HG03139 (cell line): ENCODE measurements at regions not wholly inside any gene's neighbourhood (a gene's known extent, or its start where the extent isn't known, plus 50 kb on each side); places are given as distances from the start of the nearest gene placed in this dataset.
"Not testable (repeated sequence)": the region's sequence is repeated elsewhere in the genome, so short reads cannot be mapped to it uniquely, and the experiment has no call there.

Source experiments
- ATAC-seq: cut with Tn5 transposase; IDR thresholded peaks from one replicate; pipeline ENCODE4 v1.9.1; 2021; ENCODE audit not compliant: unreplicated experiment

- no peak for ATAC-seq
Observed at GRCh38 chr2:76073992-76074604, 363.4 kb upstream of the GCFC2 start.

GRCh38 chr2:76050196-76050595 lies 339.5 kb upstream of the GCFC2 start:
- ATAC-seq, result no peak

GRCh38 chr2:76044701-76045100 lies 334.0 kb upstream of the GCFC2 start:
- ATAC-seq, result no peak

DNA sequence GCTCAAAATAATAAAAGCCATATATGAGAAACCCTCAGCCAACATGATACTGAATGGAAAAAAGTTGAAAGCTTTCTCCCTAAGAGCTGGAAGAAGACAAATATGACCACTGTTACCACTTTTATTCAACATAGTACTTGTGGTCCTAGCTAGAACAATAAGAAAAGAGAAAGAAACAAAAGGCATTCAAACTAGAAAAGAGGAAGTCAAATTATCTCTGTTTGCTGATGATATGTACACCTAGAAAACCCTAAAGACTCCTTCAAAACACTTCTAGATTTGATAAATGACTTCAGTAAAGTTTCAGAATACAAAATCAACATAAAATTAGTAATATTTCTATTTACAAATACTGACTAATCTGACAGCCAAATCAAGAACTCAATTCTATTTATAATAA lies 328.8 kb upstream of the GCFC2 start:
- ATAC-seq, result no peak

DNA sequence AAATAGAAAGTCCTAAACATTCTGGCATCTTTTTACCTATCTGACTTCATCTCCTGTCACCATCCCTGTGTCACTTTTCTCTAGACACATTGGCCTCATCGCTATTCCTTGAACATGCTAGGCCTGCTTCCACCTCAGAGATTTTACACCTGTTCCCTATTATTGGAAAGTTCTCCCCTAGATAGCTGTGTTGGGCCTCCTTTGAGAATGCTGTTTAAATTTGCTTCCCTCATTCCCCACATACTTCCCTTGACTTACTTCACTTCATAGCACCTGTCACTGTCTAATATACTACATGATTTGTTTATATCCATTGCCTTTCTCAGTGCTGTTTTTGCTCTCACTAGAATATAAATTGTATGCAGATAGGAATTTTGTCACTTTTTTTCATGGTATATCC lies 317.0 kb upstream of the GCFC2 start:
- ATAC-seq, result no peak

GRCh38 chr2:76019128-76019527 lies 308.4 kb upstream of the GCFC2 start:
- no peak for ATAC-seq

DNA sequence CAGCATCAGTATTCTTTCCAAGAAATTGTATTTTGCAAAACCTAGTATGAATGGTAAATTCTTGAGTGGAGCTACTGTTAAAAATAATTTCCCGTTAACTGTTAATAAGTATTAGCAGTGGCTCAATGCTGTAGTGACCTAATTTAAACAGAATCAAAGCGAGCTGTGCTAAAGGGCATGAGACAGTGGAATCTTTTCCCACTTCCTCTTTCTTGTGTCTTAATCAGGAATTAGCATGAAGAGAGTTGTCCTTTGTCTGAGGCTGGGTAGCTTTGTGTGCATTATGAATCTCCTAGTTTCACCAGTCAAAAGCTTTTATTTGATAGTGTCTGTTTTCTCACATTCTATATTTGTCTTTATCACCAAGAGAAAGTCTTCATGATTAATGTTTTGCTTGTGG lies 298.8 kb upstream of the GCFC2 start:
- ATAC-seq, result no peak

DNA sequence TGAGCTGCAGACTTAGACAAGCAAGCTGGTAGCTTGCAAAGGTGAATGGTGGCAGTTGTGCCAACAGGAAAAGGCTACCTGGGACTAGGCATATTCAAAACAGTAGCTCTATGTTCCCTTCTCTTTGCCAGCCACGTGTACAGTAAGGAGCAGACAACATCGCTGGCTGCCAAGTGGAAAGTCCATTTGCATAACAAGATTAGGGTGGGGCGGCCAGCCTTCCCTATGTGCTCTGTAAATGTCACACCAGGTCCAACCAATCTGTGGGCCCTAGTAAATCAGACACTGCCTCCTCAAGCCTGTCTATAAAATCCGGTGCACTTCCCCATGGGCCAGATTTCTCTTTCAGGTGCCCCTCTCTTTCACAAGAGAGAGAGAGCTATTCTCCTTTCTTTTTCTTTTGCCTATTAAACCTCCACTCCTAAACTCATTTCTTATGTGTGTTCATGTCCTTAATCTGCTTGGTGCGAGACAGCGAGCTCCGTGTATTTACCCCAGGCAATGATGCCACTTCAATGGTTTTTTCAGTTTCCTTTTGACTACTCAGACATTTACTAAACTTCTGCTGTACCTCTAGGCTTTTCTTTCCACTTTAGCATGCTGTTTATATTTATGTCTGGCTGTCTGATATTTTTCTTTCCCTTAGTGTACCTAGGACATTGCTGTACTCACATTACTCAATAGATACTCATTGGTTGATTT lies 297.4 kb upstream of the GCFC2 start:
- no peak for ATAC-seq

DNA sequence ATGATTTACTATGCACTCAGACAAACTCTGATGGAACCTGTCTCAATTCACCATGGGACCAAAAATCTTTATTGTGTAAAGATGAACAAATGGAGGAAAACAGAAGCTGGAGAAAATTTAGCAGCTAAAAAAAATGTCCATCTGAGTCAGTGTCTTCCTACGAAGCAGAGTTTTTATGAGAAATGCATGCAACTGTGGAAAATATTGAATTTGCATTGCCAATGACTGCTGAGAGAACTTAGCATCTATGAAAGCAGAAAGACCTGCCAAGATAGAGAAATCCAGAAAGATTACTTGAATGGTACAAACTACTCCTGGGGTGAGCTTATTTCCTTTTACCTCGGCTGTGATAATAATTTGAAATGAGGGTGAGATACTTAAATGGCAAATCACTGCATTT lies 289.7 kb upstream of the GCFC2 start:
- no peak for ATAC-seq

DNA sequence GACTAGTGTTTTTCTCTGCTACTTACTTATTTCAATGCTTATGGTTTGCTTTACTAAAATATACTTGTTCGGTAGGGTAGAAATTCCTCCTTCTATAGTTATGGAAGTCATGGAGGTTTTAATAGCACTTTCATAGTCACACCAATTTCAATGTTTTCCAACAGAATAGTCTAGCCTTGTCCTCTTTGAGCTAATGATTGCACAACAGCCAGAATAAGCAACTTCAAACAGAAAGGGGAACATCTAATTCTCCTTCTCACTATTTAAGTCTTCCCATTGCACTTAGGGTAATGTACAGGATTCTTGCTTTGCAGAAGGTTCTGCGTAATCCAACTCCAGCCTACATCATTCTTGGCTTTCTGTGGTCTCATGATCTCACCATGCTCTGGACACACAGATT lies 287.7 kb upstream of the GCFC2 start:
- no peak for ATAC-seq

DNA sequence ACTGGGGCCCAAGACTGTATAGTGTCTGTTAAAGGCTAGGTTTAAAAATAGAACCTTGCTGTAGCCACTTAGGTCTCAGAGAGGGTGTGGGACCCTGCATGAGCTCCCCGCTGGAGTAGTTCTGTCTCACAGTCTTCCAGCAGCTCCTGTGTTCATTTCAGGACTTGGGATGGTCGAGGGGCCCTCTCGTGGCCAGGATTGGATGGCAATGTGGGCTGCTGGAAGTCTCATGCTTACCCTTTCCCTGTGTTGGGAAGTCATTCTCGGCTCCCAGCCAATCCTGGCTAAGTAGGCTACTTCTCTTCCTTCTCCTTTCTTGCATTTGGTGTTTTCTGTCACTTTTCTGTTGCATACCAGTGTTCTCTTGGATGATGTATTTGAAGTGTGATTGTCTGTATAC lies 284.0 kb upstream of the GCFC2 start:
- ATAC-seq, result no peak

GRCh38 chr2:75988622-75989021 lies 277.9 kb upstream of the GCFC2 start:
- ATAC-seq, result not testable (repeated sequence)

DNA sequence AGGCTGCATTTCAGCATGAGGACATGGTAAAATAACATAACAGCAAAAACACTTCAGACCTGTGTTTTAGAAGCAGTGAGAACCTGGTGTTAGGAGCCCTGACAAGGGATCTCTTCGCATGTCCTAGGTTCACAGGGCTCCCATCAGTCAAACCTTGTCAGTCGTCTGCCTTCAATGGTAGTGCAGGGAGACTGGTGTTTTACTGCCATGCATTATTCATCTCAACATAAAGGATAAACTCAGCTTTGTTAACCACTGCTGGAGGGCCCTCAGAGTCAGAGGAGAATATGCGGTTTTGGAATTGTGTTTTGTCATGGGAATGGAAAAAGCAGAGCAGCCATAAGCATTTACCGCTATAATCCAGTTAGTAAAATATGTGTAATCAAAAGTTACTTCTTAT lies 275.9 kb upstream of the GCFC2 start:
- no peak for ATAC-seq

GRCh38 chr2:75982719-75983118 lies 272.0 kb upstream of the GCFC2 start:
- no peak for ATAC-seq

GRCh38 chr2:75964646-75965045 lies 253.9 kb upstream of the GCFC2 start:
- ATAC-seq, result no peak

DNA sequence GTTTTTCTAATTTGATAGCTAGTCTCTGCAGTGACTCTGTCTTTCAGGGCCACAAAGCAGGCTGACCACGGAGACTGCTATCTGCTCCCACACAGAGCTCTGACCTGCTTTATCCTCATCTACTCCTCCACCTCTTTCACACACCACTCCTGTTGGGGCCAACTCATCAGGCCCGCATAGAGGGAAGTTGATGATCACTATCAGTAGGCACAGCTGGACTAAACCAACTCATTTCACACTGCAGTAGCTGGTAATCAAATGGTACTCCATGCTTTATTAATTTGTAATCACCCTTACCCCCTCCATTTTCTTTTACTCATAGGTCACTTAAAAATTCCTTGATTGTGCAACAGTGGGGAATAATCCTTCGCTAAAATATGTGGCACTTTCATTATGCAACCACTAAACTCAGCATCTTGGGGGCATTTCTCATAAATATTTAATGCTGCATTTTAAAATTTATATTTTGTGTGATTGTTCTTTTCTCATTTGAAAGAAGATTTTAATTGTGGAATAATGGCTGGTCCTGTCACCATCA lies 249.8 kb upstream of the GCFC2 start:
- ATAC-seq, result no peak

GRCh38 chr2:75959724-75960471 lies 249.2 kb upstream of the GCFC2 start:
- no peak for ATAC-seq

- no peak for ATAC-seq
Observed at GRCh38 chr2:75954761-75955160, 244.0 kb upstream of the GCFC2 start.

DNA sequence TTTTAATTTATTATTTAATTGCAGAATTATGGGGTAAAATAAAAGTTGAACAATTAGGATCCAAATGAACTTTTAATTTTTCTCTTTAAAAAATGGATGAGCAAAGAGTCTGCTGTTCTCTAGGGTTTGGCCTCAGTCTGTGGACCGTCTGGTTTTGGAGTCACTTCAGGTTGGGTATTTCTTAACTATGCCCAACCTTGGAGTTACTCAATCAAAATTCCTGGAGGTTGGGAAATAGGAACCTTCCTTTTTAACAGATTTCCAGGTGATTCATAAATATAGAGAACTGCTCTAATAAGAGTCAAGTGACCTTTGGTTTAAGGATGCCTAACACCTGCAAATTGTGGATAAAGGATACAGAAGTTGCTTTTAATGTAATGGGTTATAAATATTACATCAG lies 241.5 kb upstream of the GCFC2 start:
- ATAC-seq, result no peak

GRCh38 chr2:75949385-75950030 lies 238.8 kb upstream of the GCFC2 start:
- ATAC-seq, result no peak

GRCh38 chr2:75936311-75936710 lies 225.6 kb upstream of the GCFC2 start:
- ATAC-seq, result no peak

DNA sequence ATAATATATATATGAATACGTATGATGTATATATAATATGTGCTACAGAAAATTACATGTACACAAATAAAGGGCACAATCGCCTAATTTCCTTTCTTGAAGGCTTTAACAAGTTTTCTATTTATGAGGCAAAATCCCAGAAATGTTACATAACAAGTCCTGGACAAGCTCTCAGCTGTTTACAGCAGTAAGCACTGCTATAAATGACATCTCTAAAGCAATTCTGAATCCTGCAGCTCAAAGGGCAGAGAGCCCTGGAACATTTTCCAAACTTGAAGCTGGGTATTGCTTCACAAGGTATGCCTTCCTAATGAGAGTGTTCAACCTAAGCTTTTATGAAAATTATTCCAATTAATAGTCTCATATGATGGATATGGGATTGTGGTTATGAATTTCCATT lies 222.3 kb upstream of the GCFC2 start:
- no peak for ATAC-seq
